Neural progenitor cell (in vitro differentiated cells): ENCODE measurements at regions not wholly inside any gene's neighbourhood (a gene's known extent, or its start where the extent isn't known, plus 50 kb on each side); places are given as distances from the start of the nearest gene placed in this dataset.

Experiments
- DNase-seq: peaks from one replicate; pipeline ENCODE4 v3.0.0-alpha.2; 2016; ENCODE audit warnings: low spot score
- H2AFZ ChIP-seq: fragments of 200-600 bp; sonication (generic); replicated peaks from 2 replicates; pipeline ENCODE4 v1.6.1; 2016; ENCODE audit warnings: antibody characterized with exemption
- H3F3A ChIP-seq: fragments of 200-600 bp; sonication (generic); 2 replicates; pipeline ENCODE4 v1.6.1; 2016; ENCODE audit warnings: antibody characterized with exemption, low read depth
- H3K27ac ChIP-seq: fragments of 200-600 bp; sonication (generic); 2 replicates; pipeline ENCODE4 v1.5.1; 2016; ENCODE audit warnings: mild to moderate bottlenecking
- H3K27me3 ChIP-seq: fragments of 200-600 bp; sonication (generic); 2 replicates; pipeline ENCODE4 v1.6.1; 2016; ENCODE audit warnings: mild to moderate bottlenecking, moderate library complexity
- H3K36me3 ChIP-seq: fragments of 200-600 bp; sonication (generic); 2 replicates; pipeline ENCODE4 v1.5.1; 2016
- H3K4me1 ChIP-seq: fragments of 200-600 bp; sonication (generic); 2 replicates; pipeline ENCODE4 v1.6.1; 2016; ENCODE audit warnings: mixed run types
- H3K4me2 ChIP-seq: fragments of 200-600 bp; sonication (generic); 2 replicates; pipeline ENCODE4 v1.6.1; 2016
- H3K4me3 ChIP-seq: fragments of 200-600 bp; sonication (generic); 2 replicates; pipeline ENCODE4 v1.5.1; 2016
- H3K79me2 ChIP-seq: fragments of 200-600 bp; sonication (generic); 2 replicates; pipeline ENCODE4 v1.6.1; 2016; ENCODE audit warnings: low read depth
- H3K9ac ChIP-seq: fragments of 200-600 bp; sonication (generic); 2 replicates; pipeline ENCODE4 v1.6.1; 2016
- H3K9me3 ChIP-seq: fragments of 200-600 bp; sonication (generic); 2 replicates; pipeline ENCODE4 v1.5.1; 2016; ENCODE audit warnings: low read depth
- H4K20me1 ChIP-seq: fragments of 200-600 bp; sonication (generic); 2 replicates; pipeline ENCODE4 v1.6.1; 2016; ENCODE audit warnings: low read depth
- H3K27ac Mint-ChIP-seq: 3 replicates; pipeline ENCODE4 v1.8.0; 2021; ENCODE audit warnings: mixed read lengths
- H3K27me3 Mint-ChIP-seq: 2 replicates; pipeline ENCODE4 v1.8.0; 2022; ENCODE audit warnings: low read depth, mild to moderate bottlenecking, inconsistent platforms, moderate library complexity, mixed read lengths; ENCODE audit not compliant: insufficient read depth
- H3K36me3 Mint-ChIP-seq: 3 replicates; pipeline ENCODE4 v1.8.0; 2021; ENCODE audit warnings: mixed read lengths
- H3K4me1 Mint-ChIP-seq: 3 replicates; pipeline ENCODE4 v1.8.0; 2021; ENCODE audit warnings: mixed read lengths
- H3K4me3 Mint-ChIP-seq: 3 replicates; pipeline ENCODE4 v1.8.0; 2021; ENCODE audit warnings: mild to moderate bottlenecking, moderate library complexity, mixed read lengths
- H3K9me3 Mint-ChIP-seq: 3 replicates; pipeline ENCODE4 v1.8.0; 2020; ENCODE audit warnings: mixed read lengths
- EZH2 ChIP-seq: fragments of 200-600 bp; sonication (generic); IDR thresholded peaks from 2 replicates; pipeline ENCODE4 v1.6.1; 2017; ENCODE audit warnings: antibody characterized with exemption, mild to moderate bottlenecking, moderate library complexity
- EZH2phosphoT487 ChIP-seq: fragments of 200-600 bp; sonication (generic); IDR thresholded peaks from 2 replicates; pipeline ENCODE4 v1.6.1; 2017; ENCODE audit warnings: antibody characterized with exemption
- TF ChIP-seq, protein P1 (sequence below): fragments of 200-600 bp; sonication (generic); IDR thresholded peaks from 2 replicates; pipeline ENCODE4 v1.5.1; 2017; ENCODE audit warnings: antibody characterized with exemption, mild to moderate bottlenecking

GRCh38 chr3:144444546-144444945 is 472.9 kb downstream of the DIPK2A start:
- no peak overlapping the region for H3K4me3 ChIP-seq
- H3K27me3 ChIP-seq = no peaks in the 10 kb centered on the region
- H3K4me3 Mint-ChIP-seq = no peak overlapping the region
- H3K36me3 Mint-ChIP-seq = no peaks in the 10 kb centered on the region
- DNase-seq = no peak
- H3K9ac ChIP-seq = no peak overlapping the region
- H3K9me3 Mint-ChIP-seq = no peaks in the 10 kb centered on the region
- H3K27me3 Mint-ChIP-seq = no peaks in the 10 kb centered on the region
- H3F3A ChIP-seq = no peaks in the 10 kb centered on the region
- no peaks in the 10 kb centered on the region for H3K36me3 ChIP-seq
- no peaks in the 10 kb centered on the region for H3K9me3 ChIP-seq
- H2AFZ ChIP-seq = no peak overlapping the region
- no peaks in the 10 kb centered on the region for H3K79me2 ChIP-seq
- H3K4me1 ChIP-seq = no peaks in the 10 kb centered on the region
- no peak overlapping the region for H3K4me2 ChIP-seq
- no peaks in the 10 kb centered on the region for H3K4me1 Mint-ChIP-seq
- TF ChIP-seq EZH2phosphoT487 (no peak), EZH2 (no peak)
- TF ChIP-seq, protein P1, sequence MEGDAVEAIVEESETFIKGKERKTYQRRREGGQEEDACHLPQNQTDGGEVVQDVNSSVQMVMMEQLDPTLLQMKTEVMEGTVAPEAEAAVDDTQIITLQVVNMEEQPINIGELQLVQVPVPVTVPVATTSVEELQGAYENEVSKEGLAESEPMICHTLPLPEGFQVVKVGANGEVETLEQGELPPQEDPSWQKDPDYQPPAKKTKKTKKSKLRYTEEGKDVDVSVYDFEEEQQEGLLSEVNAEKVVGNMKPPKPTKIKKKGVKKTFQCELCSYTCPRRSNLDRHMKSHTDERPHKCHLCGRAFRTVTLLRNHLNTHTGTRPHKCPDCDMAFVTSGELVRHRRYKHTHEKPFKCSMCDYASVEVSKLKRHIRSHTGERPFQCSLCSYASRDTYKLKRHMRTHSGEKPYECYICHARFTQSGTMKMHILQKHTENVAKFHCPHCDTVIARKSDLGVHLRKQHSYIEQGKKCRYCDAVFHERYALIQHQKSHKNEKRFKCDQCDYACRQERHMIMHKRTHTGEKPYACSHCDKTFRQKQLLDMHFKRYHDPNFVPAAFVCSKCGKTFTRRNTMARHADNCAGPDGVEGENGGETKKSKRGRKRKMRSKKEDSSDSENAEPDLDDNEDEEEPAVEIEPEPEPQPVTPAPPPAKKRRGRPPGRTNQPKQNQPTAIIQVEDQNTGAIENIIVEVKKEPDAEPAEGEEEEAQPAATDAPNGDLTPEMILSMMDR = no peak
- H3K27ac ChIP-seq = no peak overlapping the region
- no peaks in the 10 kb centered on the region for H4K20me1 ChIP-seq
- H3K27ac Mint-ChIP-seq = no peak overlapping the region

DNA sequence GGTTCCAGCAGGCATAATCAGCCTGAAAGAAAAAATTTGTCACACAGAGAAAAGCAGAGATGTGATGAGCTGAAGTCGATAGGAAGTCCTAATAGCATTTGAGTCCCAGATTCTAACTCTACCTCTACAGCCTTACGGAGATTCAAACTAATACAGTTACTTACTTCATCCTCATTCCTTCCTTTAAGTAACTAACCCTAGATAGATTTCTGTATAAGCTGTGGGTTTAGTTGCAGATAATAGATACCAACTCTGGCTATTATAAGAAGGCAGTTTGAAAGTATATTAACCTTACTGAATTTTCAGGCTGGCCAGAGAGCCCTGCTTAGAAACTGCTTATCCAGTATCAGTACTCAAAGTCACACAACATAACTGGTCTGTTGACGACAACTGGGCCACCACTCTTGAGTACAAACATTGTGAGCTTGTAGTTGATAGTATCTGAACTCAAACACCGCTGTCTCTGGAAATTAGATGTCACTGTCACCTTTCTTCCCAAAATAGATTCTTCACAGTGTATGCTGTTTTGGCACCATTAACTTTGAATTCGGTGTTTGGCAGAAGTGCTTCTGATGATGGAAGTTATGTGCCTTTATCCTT is 484.3 kb downstream of the DIPK2A start:
- Mint-ChIP-seq H3K9me3 (no peaks in the 10 kb centered on the region), H3K4me3 (no peak overlapping the region), H3K4me1 (no peaks in the 10 kb centered on the region), H3K36me3 (no peaks in the 10 kb centered on the region), H3K27ac (no peak overlapping the region), H3K27me3 (no peaks in the 10 kb centered on the region)
- H3K4me3 ChIP-seq = no peak overlapping the region
- H3K4me2 ChIP-seq = no peak overlapping the region
- H3K27ac ChIP-seq = no peak overlapping the region
- no peaks in the 10 kb centered on the region for H3K9me3 ChIP-seq
- no peaks in the 10 kb centered on the region for H3K4me1 ChIP-seq
- H2AFZ ChIP-seq = no peak overlapping the region
- no peaks in the 10 kb centered on the region for H4K20me1 ChIP-seq
- no peaks in the 10 kb centered on the region for H3K79me2 ChIP-seq
- no peaks in the 10 kb centered on the region for H3K27me3 ChIP-seq
- DNase-seq = no peak
- no peak overlapping the region for H3K9ac ChIP-seq
- H3F3A ChIP-seq = no peaks in the 10 kb centered on the region
- TF ChIP-seq EZH2phosphoT487 = no peak
- no peaks in the 10 kb centered on the region for H3K36me3 ChIP-seq

GRCh38 chr3:144457758-144458157 is 486.1 kb downstream of the DIPK2A start:
- Mint-ChIP-seq H3K27ac (no peak overlapping the region), H3K27me3 (no peaks in the 10 kb centered on the region), H3K4me1 (no peaks in the 10 kb centered on the region), H3K9me3 (no peaks in the 10 kb centered on the region), H3K36me3 (no peaks in the 10 kb centered on the region), H3K4me3 (no peak overlapping the region)
- no peaks in the 10 kb centered on the region for H3K9me3 ChIP-seq
- DNase-seq = no peak
- H2AFZ ChIP-seq = no peak overlapping the region
- no peak overlapping the region for H3K4me3 ChIP-seq
- no peaks in the 10 kb centered on the region for H3F3A ChIP-seq
- no peak overlapping the region for H3K4me2 ChIP-seq
- H3K79me2 ChIP-seq = no peaks in the 10 kb centered on the region
- H3K9ac ChIP-seq = no peak overlapping the region
- no peak for TF ChIP-seq EZH2phosphoT487
- TF ChIP-seq, protein P1 = no peak
- no peak for TF ChIP-seq EZH2
- H3K27me3 ChIP-seq = no peaks in the 10 kb centered on the region
- no peak overlapping the region for H3K27ac ChIP-seq
- H3K4me1 ChIP-seq = no peaks in the 10 kb centered on the region
- H4K20me1 ChIP-seq = no peaks in the 10 kb centered on the region
- H3K36me3 ChIP-seq = no peaks in the 10 kb centered on the region

DNA sequence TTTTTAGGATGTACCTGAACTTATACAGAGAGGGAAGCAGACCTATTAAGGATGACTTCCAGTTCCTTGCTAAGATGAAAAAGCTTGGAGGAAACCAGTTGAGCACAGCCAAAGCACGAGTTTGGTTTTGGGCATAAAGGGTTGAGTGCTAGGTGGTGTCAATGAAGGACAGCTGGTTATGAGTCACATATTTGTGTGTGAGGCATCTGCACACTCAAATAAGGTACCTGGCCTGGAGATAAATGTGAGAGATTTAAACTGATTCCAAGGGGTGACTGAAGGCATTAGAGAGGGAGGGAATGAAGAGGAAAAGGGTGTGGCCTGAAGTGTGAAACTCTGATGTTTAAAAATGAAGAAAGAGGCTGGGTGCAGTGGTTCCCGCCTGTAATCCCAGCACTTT is 486.7 kb downstream of the DIPK2A start:
- no peaks in the 10 kb centered on the region for H3K36me3 Mint-ChIP-seq
- H3K4me1 ChIP-seq = no peaks in the 10 kb centered on the region
- no peak overlapping the region for H2AFZ ChIP-seq
- H3K79me2 ChIP-seq = no peaks in the 10 kb centered on the region
- no peaks in the 10 kb centered on the region for H3K27me3 Mint-ChIP-seq
- TF ChIP-seq EZH2 = no peak
- TF ChIP-seq, protein P1 = no peak
- TF ChIP-seq EZH2phosphoT487 = no peak
- no peaks in the 10 kb centered on the region for H3K9me3 ChIP-seq
- no peaks in the 10 kb centered on the region for H3K27me3 ChIP-seq
- H4K20me1 ChIP-seq = no peaks in the 10 kb centered on the region
- no peaks in the 10 kb centered on the region for H3K9me3 Mint-ChIP-seq
- no peak overlapping the region for H3K4me3 ChIP-seq
- H3K4me3 Mint-ChIP-seq = no peak overlapping the region
- H3K36me3 ChIP-seq = no peaks in the 10 kb centered on the region
- no peak overlapping the region for H3K9ac ChIP-seq
- no peak overlapping the region for H3K27ac Mint-ChIP-seq
- H3F3A ChIP-seq = no peaks in the 10 kb centered on the region
- no peak for DNase-seq
- no peak overlapping the region for H3K4me2 ChIP-seq
- no peaks in the 10 kb centered on the region for H3K4me1 Mint-ChIP-seq
- no peak overlapping the region for H3K27ac ChIP-seq
